Osteoblast (primary cell): ENCODE measurements at regions not wholly inside any gene's neighbourhood (a gene's known extent, or its start where the extent isn't known, plus 50 kb on each side); places are given as distances from the start of the nearest gene placed in this dataset.

Experiments used
- DNase-seq: peaks from one replicate; pipeline ENCODE4 v3.0.0; 2011; ENCODE audit warnings: low spot score, mixed read lengths; ENCODE audit not compliant: insufficient read length; ENCODE audit errors: missing footprints
- H2AFZ ChIP-seq: 2 replicates; pipeline ENCODE4 v1.6.0; 2011; ENCODE audit warnings: mild to moderate bottlenecking, low read length
- H3K27ac ChIP-seq: 2 replicates; pipeline ENCODE4 v1.5.1; 2011; ENCODE audit warnings: mild to moderate bottlenecking, low read depth, low read length, moderate library complexity
- H3K27me3 ChIP-seq: 2 replicates; pipeline ENCODE4 v1.6.0; 2012; ENCODE audit warnings: mild to moderate bottlenecking, control low read depth, inconsistent platforms, low read length, moderate library complexity; ENCODE audit not compliant: insufficient read depth
- H3K36me3 ChIP-seq: 2 replicates; pipeline ENCODE4 v1.5.1; 2011; ENCODE audit warnings: mild to moderate bottlenecking, low read length, control low read depth, moderate library complexity; ENCODE audit not compliant: insufficient read depth
- H3K4me1 ChIP-seq: 2 replicates; pipeline ENCODE4 v1.5.1; 2011; ENCODE audit warnings: mild to moderate bottlenecking, low read length, control low read depth, moderate library complexity; ENCODE audit not compliant: insufficient read depth
- H3K4me2 ChIP-seq: 2 replicates; pipeline ENCODE4 v1.6.0; 2011; ENCODE audit warnings: mild to moderate bottlenecking, low read length; ENCODE audit not compliant: insufficient read depth
- H3K4me3 ChIP-seq: fragments of 200-600 bp; sonication (generic); 3 replicates; pipeline ENCODE4 v1.5.1; 2012; ENCODE audit warnings: mild to moderate bottlenecking, low read length, inconsistent platforms; ENCODE audit not compliant: insufficient read depth
- H3K79me2 ChIP-seq: 2 replicates; pipeline ENCODE4 v1.6.0; 2012; ENCODE audit warnings: mild to moderate bottlenecking, low read length, control low read depth, inconsistent platforms; ENCODE audit not compliant: insufficient read depth
- H3K9me3 ChIP-seq: 2 replicates; pipeline ENCODE4 v1.5.1; 2011; ENCODE audit warnings: low read depth, low read length, control low read depth
- H4K20me1 ChIP-seq: 2 replicates; pipeline ENCODE4 v1.6.0; 2012; ENCODE audit warnings: mild to moderate bottlenecking, low read length, control low read depth; ENCODE audit not compliant: insufficient read depth
- TF ChIP-seq, protein P1 (sequence below): IDR thresholded peaks from 2 replicates; pipeline ENCODE4 v1.5.1; 2011; ENCODE audit warnings: mild to moderate bottlenecking, low read depth, low read length, moderate library complexity; ENCODE audit errors: extremely low read depth

DNA sequence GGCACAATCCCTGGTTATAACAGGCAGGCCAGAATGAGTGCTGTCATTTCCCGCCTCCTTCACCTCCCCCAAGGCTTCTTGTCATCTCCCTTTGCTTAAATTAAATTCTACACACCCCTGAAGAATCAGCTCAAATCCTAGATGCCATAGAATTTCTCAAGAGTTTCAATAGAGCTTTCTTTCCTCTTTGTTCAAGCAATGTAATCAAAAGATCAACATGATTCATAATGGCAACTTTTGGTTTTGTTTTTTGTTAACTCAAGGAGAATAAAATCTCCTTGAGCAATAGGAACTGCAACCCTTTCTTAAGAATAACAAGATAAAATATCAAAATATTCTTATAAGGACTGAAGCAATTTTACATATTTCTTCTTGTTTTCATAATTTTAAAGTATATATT lies 180.8 kb upstream of the CDK1 start:
- TF ChIP-seq, protein P1, sequence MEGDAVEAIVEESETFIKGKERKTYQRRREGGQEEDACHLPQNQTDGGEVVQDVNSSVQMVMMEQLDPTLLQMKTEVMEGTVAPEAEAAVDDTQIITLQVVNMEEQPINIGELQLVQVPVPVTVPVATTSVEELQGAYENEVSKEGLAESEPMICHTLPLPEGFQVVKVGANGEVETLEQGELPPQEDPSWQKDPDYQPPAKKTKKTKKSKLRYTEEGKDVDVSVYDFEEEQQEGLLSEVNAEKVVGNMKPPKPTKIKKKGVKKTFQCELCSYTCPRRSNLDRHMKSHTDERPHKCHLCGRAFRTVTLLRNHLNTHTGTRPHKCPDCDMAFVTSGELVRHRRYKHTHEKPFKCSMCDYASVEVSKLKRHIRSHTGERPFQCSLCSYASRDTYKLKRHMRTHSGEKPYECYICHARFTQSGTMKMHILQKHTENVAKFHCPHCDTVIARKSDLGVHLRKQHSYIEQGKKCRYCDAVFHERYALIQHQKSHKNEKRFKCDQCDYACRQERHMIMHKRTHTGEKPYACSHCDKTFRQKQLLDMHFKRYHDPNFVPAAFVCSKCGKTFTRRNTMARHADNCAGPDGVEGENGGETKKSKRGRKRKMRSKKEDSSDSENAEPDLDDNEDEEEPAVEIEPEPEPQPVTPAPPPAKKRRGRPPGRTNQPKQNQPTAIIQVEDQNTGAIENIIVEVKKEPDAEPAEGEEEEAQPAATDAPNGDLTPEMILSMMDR: no peak
- no peaks in the 10 kb centered on the region for H3K9me3 ChIP-seq

DNA sequence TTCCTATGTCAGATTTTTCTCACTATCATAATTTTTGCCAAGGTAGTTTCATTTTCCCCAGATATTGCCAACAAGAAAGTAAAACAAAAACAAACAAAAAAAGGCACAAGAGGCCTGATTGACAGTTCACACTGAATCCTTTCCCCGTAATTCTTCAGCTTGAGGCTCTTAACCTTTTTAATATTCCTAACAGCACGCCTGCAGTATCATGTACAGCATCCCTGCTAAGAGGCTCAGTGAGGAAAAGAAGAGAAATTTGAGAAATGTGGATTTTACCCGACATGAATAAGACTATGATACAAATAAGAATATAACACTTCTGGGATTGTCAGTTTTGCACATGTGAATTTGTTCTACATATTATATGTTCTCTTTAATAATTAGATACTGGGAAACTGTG lies 182.4 kb upstream of the CDK1 start:
- no peaks in the 10 kb centered on the region for H3K79me2 ChIP-seq
- no peaks in the 10 kb centered on the region for H4K20me1 ChIP-seq
- H3K27me3 ChIP-seq: no peaks in the 10 kb centered on the region
- H3K4me2 ChIP-seq: no peak overlapping the region
- no peak for DNase-seq
- H3K9me3 ChIP-seq: no peaks in the 10 kb centered on the region
- no peak overlapping the region for H3K27ac ChIP-seq
- no peak overlapping the region for H2AFZ ChIP-seq
- H3K4me1 ChIP-seq: no peaks in the 10 kb centered on the region
- no peak overlapping the region for H3K4me3 ChIP-seq
- H3K36me3 ChIP-seq: no peaks in the 10 kb centered on the region
- TF ChIP-seq, protein P1: no peak

More for the DNA sequence above, 180.8 kb upstream of the CDK1 start:
- Histone ChIP-seq H3K4me3 (no peak overlapping the region), H3K27me3 (no peaks in the 10 kb centered on the region), H3K79me2 (no peaks in the 10 kb centered on the region), H2AFZ (no peak overlapping the region), H4K20me1 (no peaks in the 10 kb centered on the region), H3K4me2 (no peak overlapping the region), H3K36me3 (no peaks in the 10 kb centered on the region), H3K4me1 (no peaks in the 10 kb centered on the region), H3K27ac (no peak overlapping the region)
- DNase-seq: no peak

DNA sequence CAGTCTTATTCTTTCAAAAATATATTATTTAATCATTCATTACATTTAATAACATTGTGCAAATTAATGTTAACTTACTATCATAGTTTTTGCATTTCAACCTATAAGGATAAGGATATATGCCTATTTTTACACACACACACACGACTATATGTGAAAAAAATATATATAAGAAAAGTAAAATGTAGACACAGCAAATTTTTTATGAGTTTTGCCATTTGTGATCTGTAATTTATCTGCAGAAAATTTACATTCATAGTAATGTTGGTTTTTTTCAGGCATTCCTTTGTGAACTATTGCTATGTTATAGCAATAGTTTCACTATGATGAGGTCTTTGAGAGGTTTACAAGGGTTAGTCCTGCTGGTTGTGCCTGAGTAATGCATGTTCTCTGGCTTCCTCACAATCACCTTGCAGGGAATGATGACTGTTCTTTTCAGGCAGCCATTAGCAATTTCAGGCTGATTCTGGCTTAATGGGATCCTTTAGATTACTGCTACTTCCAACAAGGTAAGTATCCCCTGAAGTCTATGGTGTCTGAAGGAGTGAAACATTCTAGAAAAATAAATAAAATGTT lies 183.7 kb upstream of the CDK1 start:
- Histone ChIP-seq H4K20me1 (no peaks in the 10 kb centered on the region), H3K4me2 (no peak overlapping the region), H2AFZ (no peak overlapping the region), H3K27ac (no peak overlapping the region), H3K79me2 (no peaks in the 10 kb centered on the region), H3K36me3 (no peaks in the 10 kb centered on the region), H3K9me3 (no peaks in the 10 kb centered on the region), H3K4me3 (no peak overlapping the region), H3K4me1 (no peaks in the 10 kb centered on the region), H3K27me3 (no peaks in the 10 kb centered on the region)
- TF ChIP-seq, protein P1: no peak
- no peak for DNase-seq

DNA sequence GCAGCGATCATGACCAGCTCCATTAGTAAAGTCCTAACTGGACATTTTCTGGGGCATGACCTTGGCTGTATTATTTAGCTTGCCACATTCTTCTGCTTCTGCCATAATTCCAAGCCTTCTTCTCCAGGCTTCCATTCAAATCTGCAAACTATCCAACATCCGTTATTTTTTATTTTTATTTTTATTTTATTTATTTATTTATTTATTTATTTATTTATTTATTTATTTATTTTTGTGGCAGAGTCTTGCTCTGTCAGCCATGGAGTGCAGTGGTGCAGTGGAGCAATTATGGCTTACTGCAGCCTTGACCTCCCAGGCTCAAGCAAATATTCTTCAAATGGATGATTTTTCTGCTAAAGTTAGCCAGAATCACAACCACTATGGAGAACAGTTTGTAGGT lies 187.2 kb upstream of the CDK1 start:
- Histone ChIP-seq H3K4me3 (no peak overlapping the region), H3K4me2 (no peak overlapping the region), H3K9me3 (no peaks in the 10 kb centered on the region), H3K4me1 (no peaks in the 10 kb centered on the region), H3K27ac (no peak overlapping the region), H3K27me3 (no peaks in the 10 kb centered on the region), H3K36me3 (no peaks in the 10 kb centered on the region), H3K79me2 (no peaks in the 10 kb centered on the region), H4K20me1 (no peaks in the 10 kb centered on the region), H2AFZ (no peak overlapping the region)
- no peak for DNase-seq
- TF ChIP-seq, protein P1: no peak
